Endodermal cell (in vitro differentiated cells): ENCODE measurements at regions not wholly inside any gene's neighbourhood (a gene's known extent, or its start where the extent isn't known, plus 50 kb on each side); places are given as distances from the start of the nearest gene placed in this dataset.

Source experiments
- DNase-seq: peaks from one replicate; pipeline ENCODE4 v3.0.0-alpha.2; 2017
- H3K27ac ChIP-seq: 2 replicates; pipeline ENCODE4 v1.5.1; 2013; ENCODE audit warnings: mild to moderate bottlenecking, low read depth, low read length, moderate library complexity
- H3K27me3 ChIP-seq: 2 replicates; pipeline ENCODE4 v1.6.1; 2013; ENCODE audit warnings: mild to moderate bottlenecking, low read length, moderate library complexity; ENCODE audit not compliant: insufficient read depth, control insufficient read depth, poor library complexity, severe bottlenecking
- H3K36me3 ChIP-seq: 2 replicates; pipeline ENCODE4 v1.7.0; 2013; ENCODE audit warnings: mild to moderate bottlenecking, low read length, moderate library complexity; ENCODE audit not compliant: control insufficient read depth, insufficient read depth
- H3K4me1 ChIP-seq: one replicate; pipeline ENCODE4 v1.7.0; 2013; ENCODE audit warnings: low read length; ENCODE audit not compliant: control insufficient read depth, insufficient read depth
- H3K4me3 ChIP-seq: 2 replicates; pipeline ENCODE4 v1.5.1; 2013; ENCODE audit warnings: mild to moderate bottlenecking, low read length, moderate library complexity
- H3K9ac ChIP-seq: 2 replicates; pipeline ENCODE4 v1.6.1; 2013; ENCODE audit warnings: mild to moderate bottlenecking, low read length, moderate library complexity; ENCODE audit not compliant: poor library complexity, severe bottlenecking; ENCODE audit errors: extremely low read depth
- H3K9me3 ChIP-seq: 2 replicates; pipeline ENCODE4 v1.6.1; 2013; ENCODE audit warnings: mild to moderate bottlenecking, low read length, moderate library complexity; ENCODE audit not compliant: control insufficient read depth
- H3K27ac Mint-ChIP-seq: 2 replicates; pipeline ENCODE4 v1.8.0; 2020; ENCODE audit warnings: mixed read lengths
- H3K27me3 Mint-ChIP-seq: 2 replicates; pipeline ENCODE4 v1.8.0; 2021; ENCODE audit warnings: mild to moderate bottlenecking, mixed read lengths; ENCODE audit not compliant: insufficient read depth
- H3K36me3 Mint-ChIP-seq: 2 replicates; pipeline ENCODE4 v1.8.0; 2020; ENCODE audit warnings: low read depth, mixed read lengths
- H3K4me1 Mint-ChIP-seq: 2 replicates; pipeline ENCODE4 v1.8.0; 2020; ENCODE audit warnings: mixed read lengths
- H3K4me3 Mint-ChIP-seq: 2 replicates; pipeline ENCODE4 v1.8.0; 2020; ENCODE audit warnings: mild to moderate bottlenecking, moderate library complexity, mixed read lengths
- H3K9me3 Mint-ChIP-seq: 2 replicates; pipeline ENCODE4 v1.8.0; 2020; ENCODE audit warnings: mild to moderate bottlenecking, mixed read lengths
- CTCF ChIP-seq: fragments of 200-600 bp; sonication (generic); conservative IDR thresholded peaks from 2 replicates; pipeline ENCODE4 v1.5.0; 2021; ENCODE audit warnings: antibody characterized with exemption, mild to moderate bottlenecking
- WGBS, 2 experiments: methylation state at CpG; one replicate each; pipeline versions ENCODE4 v1.1.5 to v1.1.7; 2013; ENCODE audit warnings: missing lambda C conversion rate in 2 of 2, mixed read lengths in 1 of 2; ENCODE audit not compliant: insufficient coverage in 1 of 2, insufficient read length in 1 of 2; 5-methylcytosine and 5-hydroxymethylcytosine counted together

- no peak overlapping the region for H3K4me3 ChIP-seq
- H3K27ac ChIP-seq: no peak overlapping the region
- peaks cover 14% of the 10 kb centered on the region for H3K4me1 Mint-ChIP-seq
- H3K4me1 ChIP-seq: peaks cover 4% of the 10 kb centered on the region
- H3K27me3 Mint-ChIP-seq: no peaks in the 10 kb centered on the region
- no peak overlapping the region for H3K9ac ChIP-seq
- no peak for TF ChIP-seq CTCF
- H3K27ac Mint-ChIP-seq: no peak overlapping the region
- H3K36me3 Mint-ChIP-seq: no peaks in the 10 kb centered on the region
- H3K9me3 ChIP-seq: no peaks in the 10 kb centered on the region
- 96 to 100% methylated on average over 1 to 2 of the region's 2 CpGs for WGBS, 2 experiments
- no peaks in the 10 kb centered on the region for H3K27me3 ChIP-seq
- no peaks in the 10 kb centered on the region for H3K9me3 Mint-ChIP-seq
- no peaks in the 10 kb centered on the region for H3K36me3 ChIP-seq
- no peak for DNase-seq
- H3K4me3 Mint-ChIP-seq: no peak overlapping the region
Observed at GRCh38 chr6:105573556-105573955, 170.7 kb upstream of the PREP start.

- H3K27ac Mint-ChIP-seq: no peak overlapping the region
- no peak overlapping the region for H3K27ac ChIP-seq
- no peaks in the 10 kb centered on the region for H3K9me3 ChIP-seq
- H3K27me3 ChIP-seq: no peaks in the 10 kb centered on the region
- peaks cover 18% of the 10 kb centered on the region for H3K4me1 Mint-ChIP-seq
- H3K4me3 Mint-ChIP-seq: no peak overlapping the region
- no peaks in the 10 kb centered on the region for H3K36me3 ChIP-seq
- DNase-seq: no peak
- no peak for TF ChIP-seq CTCF
- 97 to 100% methylated on average over 1 to 2 of the region's 2 CpGs for WGBS, 2 experiments
- no peaks in the 10 kb centered on the region for H3K27me3 Mint-ChIP-seq
- no peaks in the 10 kb centered on the region for H3K36me3 Mint-ChIP-seq
- no peak overlapping the region for H3K9ac ChIP-seq
- H3K9me3 Mint-ChIP-seq: no peaks in the 10 kb centered on the region
- no peak overlapping the region for H3K4me3 ChIP-seq
- peaks cover 7% of the 10 kb centered on the region for H3K4me1 ChIP-seq
Observed at GRCh38 chr6:105573138-105573537, 170.3 kb upstream of the PREP start.

GRCh38 chr6:105570416-105570815 lies 167.5 kb upstream of the PREP start:
- TF ChIP-seq CTCF: no peak
- no peak overlapping the region for H3K9ac ChIP-seq
- peaks cover 20% of the 10 kb centered on the region for H3K4me1 Mint-ChIP-seq
- no peaks in the 10 kb centered on the region for H3K27me3 Mint-ChIP-seq
- peaks cover 12% of the 10 kb centered on the region for H3K27me3 ChIP-seq
- H3K36me3 ChIP-seq: no peaks in the 10 kb centered on the region
- no peak for DNase-seq
- no peak overlapping the region for H3K27ac Mint-ChIP-seq
- 95 to 100% methylated on average over 1 to 3 of the region's 3 CpGs for WGBS, 2 experiments
- H3K4me3 Mint-ChIP-seq: no peak overlapping the region
- no peaks in the 10 kb centered on the region for H3K36me3 Mint-ChIP-seq
- no peak overlapping the region for H3K4me3 ChIP-seq
- no peaks in the 10 kb centered on the region for H3K9me3 ChIP-seq
- H3K9me3 Mint-ChIP-seq: no peaks in the 10 kb centered on the region
- H3K27ac ChIP-seq: no peak overlapping the region
- peaks cover 8% of the 10 kb centered on the region for H3K4me1 ChIP-seq
